DND-41 (cell line): ENCODE measurements at regions not wholly inside any gene's neighbourhood (a gene's known extent, or its start where the extent isn't known, plus 50 kb on each side); places are given as distances from the start of the nearest gene placed in this dataset.
"Not testable (repeated sequence)": the region's sequence is repeated elsewhere in the genome, so short reads cannot be mapped to it uniquely, and the experiment has no call there.

Experiments used
- ATAC-seq: fragments of 200-7000 bp; cut with Tn5 transposase; 3 replicates; pipeline ENCODE4 v1.9.1; 2021; ENCODE audit warnings: low read depth; ENCODE audit not compliant: insufficient read depth
- DNase-seq: peaks from one replicate; pipeline ENCODE4 v3.0.0-alpha.2; 2020
- H2AFZ ChIP-seq: 2 replicates; pipeline ENCODE4 v1.6.0; 2012; ENCODE audit warnings: low read depth, low read length
- H3K27ac ChIP-seq: 2 replicates; pipeline ENCODE4 v1.5.1; 2012; ENCODE audit warnings: low read length, inconsistent platforms
- H3K27me3 ChIP-seq: fragments of 200-600 bp; sonication (generic); 2 replicates; pipeline ENCODE4 v1.6.0; 2012; ENCODE audit warnings: low read length, mild to moderate bottlenecking, inconsistent platforms; ENCODE audit not compliant: insufficient read depth, poor library complexity
- H3K36me3 ChIP-seq: 2 replicates; pipeline ENCODE4 v1.5.1; 2012; ENCODE audit warnings: low read length, inconsistent platforms; ENCODE audit not compliant: insufficient read depth
- H3K4me1 ChIP-seq: 2 replicates; pipeline ENCODE4 v1.5.1; 2012; ENCODE audit warnings: mild to moderate bottlenecking, low read length; ENCODE audit not compliant: insufficient read depth
- H3K4me2 ChIP-seq: 2 replicates; pipeline ENCODE4 v1.6.0; 2012; ENCODE audit warnings: mild to moderate bottlenecking, moderate library complexity, low read length, inconsistent platforms; ENCODE audit not compliant: insufficient read depth
- H3K4me3 ChIP-seq, 2 experiments: fragments of 200-600 bp in 1 of 2; shearing (Covaris generic) in 1 of 2; 2 replicates each; pipeline ENCODE4 v1.5.1; 2012 to 2016; ENCODE audit warnings: inconsistent platforms in 2 of 2, low read length in 2 of 2, mild to moderate bottlenecking in 2 of 2, low read depth in 1 of 2, moderate library complexity in 1 of 2
- H3K79me2 ChIP-seq: 2 replicates; pipeline ENCODE4 v1.6.0; 2012; ENCODE audit warnings: low read length, inconsistent platforms; ENCODE audit not compliant: insufficient read depth
- H3K9ac ChIP-seq: 2 replicates; pipeline ENCODE4 v1.6.0; 2012; ENCODE audit warnings: low read depth, mild to moderate bottlenecking, inconsistent platforms, low read length, moderate library complexity
- H3K9me3 ChIP-seq: 2 replicates; pipeline ENCODE4 v1.5.1; 2012; ENCODE audit warnings: low read length, moderate library complexity, mild to moderate bottlenecking, inconsistent platforms; ENCODE audit not compliant: insufficient read depth, severe bottlenecking
- H4K20me1 ChIP-seq: 2 replicates; pipeline ENCODE4 v1.6.0; 2012; ENCODE audit warnings: low read length; ENCODE audit not compliant: insufficient read depth
- CTCF ChIP-seq: IDR thresholded peaks from 2 replicates; pipeline ENCODE4 v1.5.1; 2012; ENCODE audit warnings: borderline replicate concordance, low read length, moderate library complexity, mild to moderate bottlenecking; ENCODE audit not compliant: poor library complexity, severe bottlenecking; ENCODE audit errors: extremely low read depth
- EZH2 ChIP-seq: IDR thresholded peaks from 3 replicates; pipeline ENCODE4 v1.6.1; 2012; ENCODE audit warnings: borderline replicate concordance, low read depth, mild to moderate bottlenecking, moderate library complexity, low read length, inconsistent platforms; ENCODE audit not compliant: severe bottlenecking

- no peak for ATAC-seq
- H3K27ac ChIP-seq: peak overlapping the region; percentile 24; the same call in 1 of the 2 replicates
- no peak overlapping the region for H3K4me2 ChIP-seq
- peaks cover 53% of the 10 kb centered on the region for H3K4me1 ChIP-seq
- no peak for DNase-seq
- H3K9me3 ChIP-seq: no peaks in the 10 kb centered on the region
- H3K4me3 ChIP-seq: no peak overlapping the region
- no peaks in the 10 kb centered on the region for H4K20me1 ChIP-seq
- no peak for TF ChIP-seq EZH2
- no peak for TF ChIP-seq CTCF
- no peaks in the 10 kb centered on the region for H3K79me2 ChIP-seq
- no peaks in the 10 kb centered on the region for H3K27me3 ChIP-seq
- H3K9ac ChIP-seq: no peak overlapping the region
- no peak overlapping the region for H2AFZ ChIP-seq
- no peaks in the 10 kb centered on the region for H3K36me3 ChIP-seq
Observed at GRCh38 chr14:106230071-106230470, 703.7 kb downstream of the TMEM121 start.

GRCh38 chr14:106233191-106233590 lies 706.8 kb downstream of the TMEM121 start:
- not testable (repeated sequence) for H3K36me3 ChIP-seq, H3K9ac ChIP-seq

GRCh38 chr14:106234525-106235254 lies 708.3 kb downstream of the TMEM121 start:
- not testable (repeated sequence) for H3K27me3 ChIP-seq, H3K79me2 ChIP-seq, H3K36me3 ChIP-seq, H4K20me1 ChIP-seq, H3K9me3 ChIP-seq
- Histone ChIP-seq H3K4me2 (peak overlapping the region; percentile 58), H3K4me1 (peaks cover 42% of the 10 kb centered on the region), H3K9ac (peak overlapping the region; percentile 50), H2AFZ (peak overlapping the region; percentile 67), H3K27ac (peak overlapping the region; percentile 91), H3K4me3 (peak overlapping the region in 1 of 2 experiments; percentile 19; a peak in 1 of 4 replicates)
- peak; percentile 80 for ATAC-seq
- peak; percentile 60 for TF ChIP-seq CTCF
- DNase-seq: peak; percentile 87

More at GRCh38 chr14:106233191-106233590, 706.8 kb downstream of the TMEM121 start:
- not testable (repeated sequence) for H2AFZ ChIP-seq, H4K20me1 ChIP-seq, H3K79me2 ChIP-seq, ATAC-seq, H3K4me2 ChIP-seq, H3K9me3 ChIP-seq, DNase-seq, H3K27me3 ChIP-seq, H3K4me3 ChIP-seq
- H3K4me1 ChIP-seq: peaks cover 53% of the 10 kb centered on the region
- H3K27ac ChIP-seq: peak overlapping the region; percentile 15

GRCh38 chr14:106235356-106236159 lies 709.2 kb downstream of the TMEM121 start:
- DNase-seq: no peak
- Histone ChIP-seq H3K4me1 (peaks cover 42% of the 10 kb centered on the region), H3K4me3 (no peak overlapping the region), H3K27me3 (no peaks in the 10 kb centered on the region), H3K4me2 (peak overlapping the region; percentile 51), H2AFZ (peak overlapping the region; percentile 67), H3K27ac (peak overlapping the region; percentile 91), H3K9ac (peak overlapping the region; percentile 50), H3K36me3 (no peaks in the 10 kb centered on the region), H3K79me2 (no peaks in the 10 kb centered on the region), H3K9me3 (no peaks in the 10 kb centered on the region), H4K20me1 (no peaks in the 10 kb centered on the region)
- no peak for TF ChIP-seq EZH2
- ATAC-seq: 0 out of 3 replicates have a peak, but pooled peaks have one; percentile 22
